Chondrocyte (in vitro differentiated cells): ENCODE measurements at regions not wholly inside any gene's neighbourhood (a gene's known extent, or its start where the extent isn't known, plus 50 kb on each side); places are given as distances from the start of the nearest gene placed in this dataset.

Experiments used
- DNase-seq: peaks from one replicate; pipeline ENCODE4 v3.0.0; 2021; ENCODE audit warnings: mixed read lengths, low spot score
- H3K27ac Mint-ChIP-seq: one replicate; pipeline ENCODE4 v1.8.0; 2021; ENCODE audit warnings: mild to moderate bottlenecking, moderate library complexity, mixed read lengths; ENCODE audit not compliant: unreplicated experiment
- H3K27me3 Mint-ChIP-seq: 2 replicates; pipeline ENCODE4 v1.8.0; 2021; ENCODE audit warnings: low read depth, mixed read lengths
- H3K36me3 Mint-ChIP-seq: 2 replicates; pipeline ENCODE4 v1.8.0; 2021; ENCODE audit warnings: low read depth, mixed read lengths
- H3K4me1 Mint-ChIP-seq: 2 replicates; pipeline ENCODE4 v1.8.0; 2021; ENCODE audit warnings: low read depth, mild to moderate bottlenecking, mixed read lengths
- H3K4me3 Mint-ChIP-seq: one replicate; pipeline ENCODE4 v1.8.0; 2021; ENCODE audit warnings: mild to moderate bottlenecking, moderate library complexity, mixed read lengths; ENCODE audit not compliant: unreplicated experiment
- H3K9me3 Mint-ChIP-seq: 2 replicates; pipeline ENCODE4 v1.8.0; 2021; ENCODE audit warnings: low read depth, mixed read lengths
- CTCF ChIP-seq: fragments of 200-600 bp; sonication (generic); IDR thresholded peaks from 2 replicates; pipeline ENCODE4 v1.5.0; 2021; ENCODE audit warnings: antibody characterized with exemption, mild to moderate bottlenecking, moderate library complexity

GRCh38 chr4:103305355-103305754, 107.2 kb upstream of the CENPE start:
- peaks cover 4% of the 10 kb centered on the region for H3K4me1 Mint-ChIP-seq
- DNase-seq: no peak
- H3K9me3 Mint-ChIP-seq: no peaks in the 10 kb centered on the region
- no peak for TF ChIP-seq CTCF
- no peaks in the 10 kb centered on the region for H3K36me3 Mint-ChIP-seq
- H3K4me3 Mint-ChIP-seq: no peak overlapping the region
- H3K27ac Mint-ChIP-seq: no peak overlapping the region
- H3K27me3 Mint-ChIP-seq: peaks cover 1% of the 10 kb centered on the region

- Mint-ChIP-seq H3K4me3 (no peak overlapping the region), H3K27ac (no peak overlapping the region), H3K27me3 (peaks cover 6% of the 10 kb centered on the region), H3K4me1 (peaks cover 4% of the 10 kb centered on the region), H3K36me3 (no peaks in the 10 kb centered on the region), H3K9me3 (no peaks in the 10 kb centered on the region)
- no peak for DNase-seq
- TF ChIP-seq CTCF: no peak
These were observed 104.9 kb upstream of the CENPE start for GRCh38 chr4:103303011-103303410.

GRCh38 chr4:103292959-103293358, 94.8 kb upstream of the CENPE start:
- DNase-seq: no peak
- Mint-ChIP-seq H3K36me3 (no peaks in the 10 kb centered on the region), H3K27ac (no peak overlapping the region), H3K4me1 (no peaks in the 10 kb centered on the region), H3K4me3 (no peak overlapping the region), H3K9me3 (no peaks in the 10 kb centered on the region), H3K27me3 (peaks cover 9% of the 10 kb centered on the region)
- TF ChIP-seq CTCF: no peak

GRCh38 chr4:103292373-103292772, 94.2 kb upstream of the CENPE start:
- no peak overlapping the region for H3K4me3 Mint-ChIP-seq
- no peak for TF ChIP-seq CTCF
- DNase-seq: no peak
- H3K27me3 Mint-ChIP-seq: peaks cover 11% of the 10 kb centered on the region
- H3K4me1 Mint-ChIP-seq: no peaks in the 10 kb centered on the region
- no peak overlapping the region for H3K27ac Mint-ChIP-seq
- H3K36me3 Mint-ChIP-seq: no peaks in the 10 kb centered on the region
- no peaks in the 10 kb centered on the region for H3K9me3 Mint-ChIP-seq

- no peak overlapping the region for H3K4me3 Mint-ChIP-seq
- no peaks in the 10 kb centered on the region for H3K4me1 Mint-ChIP-seq
- no peaks in the 10 kb centered on the region for H3K9me3 Mint-ChIP-seq
- H3K27me3 Mint-ChIP-seq: peaks cover 14% of the 10 kb centered on the region
- H3K27ac Mint-ChIP-seq: no peak overlapping the region
- no peak for TF ChIP-seq CTCF
- H3K36me3 Mint-ChIP-seq: no peaks in the 10 kb centered on the region
- DNase-seq: no peak
These were observed 91.0 kb upstream of the CENPE start for GRCh38 chr4:103289186-103289585.
